Left ventricle myocardium inferior (tissue), 1 donor: ENCODE measurements at regions not wholly inside any gene's neighbourhood (a gene's known extent, or its start where the extent isn't known, plus 50 kb on each side); places are given as distances from the start of the nearest gene placed in this dataset.

Source experiments
- DNase-seq: peaks from one replicate; pipeline ENCODE4 v3.0.0-alpha.2; 2020
- H3K27ac ChIP-seq: fragments of 200-600 bp; replicated peaks from 2 replicates; pipeline ENCODE4 v1.8.0; 2021
- H3K27me3 ChIP-seq: fragments of 200-600 bp; 2 replicates; pipeline ENCODE4 v1.8.0; 2021; ENCODE audit warnings: low read depth
- H3K36me3 ChIP-seq: fragments of 200-600 bp; 2 replicates; pipeline ENCODE4 v1.8.0; 2021
- H3K4me1 ChIP-seq: fragments of 200-600 bp; 2 replicates; pipeline ENCODE4 v1.8.0; 2021
- H3K4me3 ChIP-seq: fragments of 200-600 bp; 2 replicates; pipeline ENCODE4 v1.8.0; 2021; ENCODE audit warnings: mild to moderate bottlenecking, moderate library complexity
- H3K9me3 ChIP-seq: fragments of 200-600 bp; replicated peaks from 2 replicates; pipeline ENCODE4 v1.8.0; 2021
- intact Hi-C: fragments of 100-400 bp; cut with micrococcal nuclease; formaldehyde crosslinking; loops from one replicate; pipeline ENCODE4 v1.11.0; 2022
- TF ChIP-seq, protein P1 (sequence below): fragments of 200-600 bp; IDR thresholded peaks from 2 replicates; pipeline ENCODE4 v1.8.0; 2021; ENCODE audit warnings: antibody characterized with exemption, mild to moderate bottlenecking, borderline replicate concordance
- donor health status: DM: no; HTN: yes; CAD: no; lungs with severe emphysema.

DNA sequence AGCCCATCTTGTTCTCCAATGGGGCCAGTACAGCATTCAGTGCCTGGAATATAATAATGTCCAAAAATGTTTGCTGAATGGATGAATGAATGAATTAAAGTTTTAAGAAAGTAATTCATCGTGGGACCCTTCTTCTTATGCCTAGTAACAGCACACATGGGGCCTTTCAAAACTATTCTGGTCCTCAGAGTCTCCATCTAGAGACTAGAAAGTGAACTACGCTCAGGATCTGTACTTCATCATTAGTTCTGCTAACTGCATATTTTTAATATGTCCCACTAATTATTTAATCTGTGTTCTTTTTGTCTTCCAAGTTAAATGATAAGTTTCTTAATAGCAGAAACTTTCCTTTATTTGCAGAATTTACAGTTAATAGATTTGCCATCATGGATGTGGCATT is 172.5 kb downstream of the SMAD2 start:
- intact Hi-C loops, result no loop called here
- no peak overlapping the region for H3K4me3 ChIP-seq
- TF ChIP-seq, protein P1, sequence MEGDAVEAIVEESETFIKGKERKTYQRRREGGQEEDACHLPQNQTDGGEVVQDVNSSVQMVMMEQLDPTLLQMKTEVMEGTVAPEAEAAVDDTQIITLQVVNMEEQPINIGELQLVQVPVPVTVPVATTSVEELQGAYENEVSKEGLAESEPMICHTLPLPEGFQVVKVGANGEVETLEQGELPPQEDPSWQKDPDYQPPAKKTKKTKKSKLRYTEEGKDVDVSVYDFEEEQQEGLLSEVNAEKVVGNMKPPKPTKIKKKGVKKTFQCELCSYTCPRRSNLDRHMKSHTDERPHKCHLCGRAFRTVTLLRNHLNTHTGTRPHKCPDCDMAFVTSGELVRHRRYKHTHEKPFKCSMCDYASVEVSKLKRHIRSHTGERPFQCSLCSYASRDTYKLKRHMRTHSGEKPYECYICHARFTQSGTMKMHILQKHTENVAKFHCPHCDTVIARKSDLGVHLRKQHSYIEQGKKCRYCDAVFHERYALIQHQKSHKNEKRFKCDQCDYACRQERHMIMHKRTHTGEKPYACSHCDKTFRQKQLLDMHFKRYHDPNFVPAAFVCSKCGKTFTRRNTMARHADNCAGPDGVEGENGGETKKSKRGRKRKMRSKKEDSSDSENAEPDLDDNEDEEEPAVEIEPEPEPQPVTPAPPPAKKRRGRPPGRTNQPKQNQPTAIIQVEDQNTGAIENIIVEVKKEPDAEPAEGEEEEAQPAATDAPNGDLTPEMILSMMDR, result peak; percentile 40
- H3K36me3 ChIP-seq, result no peaks in the 10 kb centered on the region
- no peak overlapping the region for H3K27ac ChIP-seq
- no peak for DNase-seq
- H3K27me3 ChIP-seq, result peaks cover 71% of the 10 kb centered on the region
- H3K9me3 ChIP-seq, result peaks cover 23% of the 10 kb centered on the region
- no peaks in the 10 kb centered on the region for H3K4me1 ChIP-seq

DNA sequence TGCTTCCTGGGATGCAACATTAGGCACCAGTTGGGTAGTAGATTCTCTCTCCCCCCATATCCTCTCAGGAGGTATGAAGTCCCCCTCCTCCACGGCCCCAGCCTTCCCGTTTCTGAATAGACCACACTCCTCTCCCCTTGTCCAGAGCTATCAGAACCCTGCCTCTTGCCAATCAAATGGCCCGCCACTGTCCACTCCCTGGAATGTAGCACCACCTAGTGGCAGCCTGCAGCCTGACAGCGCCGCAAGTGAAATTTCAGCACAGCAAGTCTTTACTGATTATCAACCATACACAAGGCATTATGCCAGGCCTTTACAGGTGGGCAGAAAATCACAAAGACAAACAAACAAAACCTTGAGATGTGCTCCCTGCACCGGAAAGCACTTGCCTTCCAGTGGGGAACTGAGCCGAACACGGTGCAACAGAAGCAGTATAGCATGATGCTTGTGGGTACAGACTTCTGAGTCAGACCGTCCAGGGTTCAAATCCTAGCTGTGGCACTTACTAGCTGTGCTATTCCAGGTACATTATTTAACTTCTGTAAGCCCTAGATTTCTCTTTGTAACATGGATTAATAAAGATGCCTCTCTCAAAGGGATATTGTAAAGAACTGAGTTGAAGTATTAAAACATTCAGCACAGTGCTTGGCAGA is 174.0 kb downstream of the SMAD2 start:
- intact Hi-C loops, result no loop called here
- Histone ChIP-seq H3K4me3 (no peak overlapping the region), H3K4me1 (no peaks in the 10 kb centered on the region), H3K36me3 (no peaks in the 10 kb centered on the region), H3K27ac (no peak overlapping the region), H3K27me3 (peaks cover 72% of the 10 kb centered on the region), H3K9me3 (peaks cover 23% of the 10 kb centered on the region)
- peak; percentile 42 for DNase-seq
- TF ChIP-seq, protein P1, result peak; percentile 87

DNA sequence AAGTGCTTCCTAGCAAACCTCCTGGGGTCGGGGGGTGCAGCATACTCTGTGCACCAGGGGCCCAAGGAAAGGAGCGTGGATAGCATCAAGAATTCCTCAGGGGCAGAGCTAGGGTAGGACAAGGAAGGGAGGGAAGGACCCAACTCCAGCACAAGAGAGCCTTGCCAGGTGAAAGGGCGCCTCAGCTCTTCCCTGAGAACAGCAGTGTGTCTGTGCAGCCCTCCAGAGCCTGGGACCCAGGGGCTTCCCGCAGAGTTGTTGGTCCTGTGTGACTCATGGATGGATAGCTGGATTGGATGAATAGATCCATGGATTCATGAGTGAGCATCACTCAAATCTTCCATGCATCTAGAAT is 175.4 kb downstream of the SMAD2 start:
- no peak overlapping the region for H3K4me3 ChIP-seq
- intact Hi-C loops, result no loop called here
- no peak for DNase-seq

DNA sequence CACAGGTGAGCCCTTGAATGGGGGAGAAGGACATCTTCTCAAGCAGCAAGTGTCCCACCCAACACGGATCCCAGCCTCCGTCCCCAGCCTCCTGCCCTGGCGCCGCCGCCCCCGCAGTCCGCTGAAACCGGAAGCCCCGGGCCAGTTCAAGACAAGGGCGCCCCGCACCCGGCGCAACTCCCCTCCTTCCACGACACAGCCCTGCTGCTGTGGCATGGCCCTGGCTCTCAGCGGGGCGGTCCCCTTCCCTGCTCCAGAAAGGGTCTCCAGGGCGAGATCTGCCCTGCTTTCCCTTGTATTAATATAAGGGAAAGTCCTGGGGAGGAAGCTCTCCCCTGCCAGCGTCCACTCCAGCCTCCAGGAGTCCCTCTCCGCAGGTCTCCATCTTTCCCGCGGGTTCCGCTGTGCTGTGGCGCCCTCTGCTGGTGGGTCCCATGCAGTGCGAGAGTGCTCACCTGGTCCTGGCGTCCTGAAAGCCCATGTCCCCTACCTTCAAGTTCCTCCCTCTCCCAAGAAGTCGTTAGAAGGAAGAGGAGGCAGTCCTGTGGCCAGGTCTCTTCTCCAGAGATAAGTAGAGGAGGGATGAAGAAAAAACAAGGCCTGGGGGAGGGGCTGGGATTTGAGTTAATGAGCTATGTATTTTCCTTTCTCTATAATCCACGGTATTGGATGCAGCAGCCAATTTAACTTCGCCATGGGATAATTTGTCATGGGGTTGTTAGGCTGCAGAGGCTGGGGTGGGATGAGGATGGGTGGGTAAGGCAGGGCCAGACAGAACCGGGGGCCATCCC is 176.0 kb downstream of the SMAD2 start:
- Histone ChIP-seq H3K9me3 (peaks cover 8% of the 10 kb centered on the region), H3K27ac (no peak overlapping the region), H3K4me3 (no peak overlapping the region), H3K4me1 (no peaks in the 10 kb centered on the region), H3K36me3 (no peaks in the 10 kb centered on the region), H3K27me3 (peaks cover 57% of the 10 kb centered on the region)
- DNase-seq, result no peak
- TF ChIP-seq, protein P1, result peak; percentile 72
- intact Hi-C loops, result no loop called here

More for the DNA sequence above, 175.4 kb downstream of the SMAD2 start:
- peaks cover 63% of the 10 kb centered on the region for H3K27me3 ChIP-seq
- no peak overlapping the region for H3K27ac ChIP-seq
- peaks cover 12% of the 10 kb centered on the region for H3K9me3 ChIP-seq
- no peaks in the 10 kb centered on the region for H3K36me3 ChIP-seq
- TF ChIP-seq, protein P1, result no peak
- H3K4me1 ChIP-seq, result no peaks in the 10 kb centered on the region

DNA sequence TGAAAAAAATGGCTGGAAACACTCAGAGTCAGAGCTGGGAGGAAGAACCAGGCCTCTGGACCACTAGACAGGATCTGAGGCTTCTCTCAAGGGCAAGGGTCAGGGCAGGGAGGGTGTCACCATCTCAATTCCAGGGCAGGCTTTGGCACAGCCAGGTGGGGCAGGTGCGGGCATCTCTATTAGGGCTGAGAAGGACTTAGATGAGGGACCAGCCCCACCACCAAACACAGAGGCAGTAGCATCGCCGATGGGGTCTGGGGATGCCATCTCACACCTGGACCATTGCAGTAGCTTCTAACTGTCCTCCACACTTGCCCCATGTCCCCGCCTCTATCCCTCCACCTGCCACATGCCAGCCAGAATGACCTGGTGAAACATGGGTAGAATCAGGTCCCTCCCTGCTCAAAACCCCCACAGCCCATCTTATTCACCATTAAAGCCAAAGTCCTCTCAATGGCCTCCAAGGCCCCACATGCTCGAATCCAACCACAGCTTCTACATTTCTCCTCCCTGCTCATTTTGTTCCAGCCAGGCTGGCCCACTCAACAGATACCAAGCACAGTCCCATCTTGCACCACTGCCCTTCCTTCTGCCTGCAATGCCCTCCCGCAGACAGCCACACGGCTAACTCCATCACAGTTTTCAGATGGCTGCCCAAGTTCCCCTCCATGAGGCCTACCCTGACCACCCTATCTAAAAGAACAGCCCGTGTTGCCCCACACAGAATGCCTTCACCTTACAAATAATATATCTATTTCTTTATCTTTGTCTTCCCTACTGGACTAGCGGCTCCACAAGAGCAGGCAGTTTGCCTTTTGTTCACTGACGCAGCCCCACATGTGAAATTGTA is 177.4 kb downstream of the SMAD2 start:
- DNase-seq, result no peak
- H3K4me3 ChIP-seq, result no peak overlapping the region
- intact Hi-C loops, result no loop called here
- no peaks in the 10 kb centered on the region for H3K9me3 ChIP-seq
- peaks cover 59% of the 10 kb centered on the region for H3K27me3 ChIP-seq
- TF ChIP-seq, protein P1, result no peak
- no peak overlapping the region for H3K27ac ChIP-seq
- H3K4me1 ChIP-seq, result peaks cover 4% of the 10 kb centered on the region
- H3K36me3 ChIP-seq, result no peaks in the 10 kb centered on the region
